Gastrocnemius medialis (tissue), 4 donors: ENCODE measurements at regions not wholly inside any gene's neighbourhood (a gene's known extent, or its start where the extent isn't known, plus 50 kb on each side); places are given as distances from the start of the nearest gene placed in this dataset.

Experiments
- ATAC-seq, 2 donors: fragments of 150-250 bp; one replicate each; pipeline ENCODE4 v1.9.1; 2016
- DNase-seq, 2 donors: peaks; one replicate each; pipeline ENCODE4 v3.0.0-alpha.2; 2019
- H3K27ac ChIP-seq, 4 donors: fragments of 200-600 bp; sonication (generic); 1 replicate in 1 of 4; 2 replicates in 3 of 4; pipeline ENCODE4 v1.5.1; 2016 to 2018; ENCODE audit warnings: mild to moderate bottlenecking in 2 of 4, moderate library complexity in 1 of 4
- H3K27me3 ChIP-seq, 3 donors: fragments of 200-600 bp; sonication (generic) in 2 of 3; 1 replicate in 1 of 3; 2 replicates in 2 of 3; pipeline versions ENCODE4 v1.5.1 to v1.6.0; 2016 to 2019; ENCODE audit warnings: mild to moderate bottlenecking in 1 of 3, moderate library complexity in 1 of 3
- H3K36me3 ChIP-seq, 2 donors: fragments of 200-600 bp; sonication (generic) in 1 of 2; one replicate each; pipeline ENCODE4 v1.5.1; 2017 to 2018
- H3K4me1 ChIP-seq, 2 donors: fragments of 200-600 bp; sonication (generic) in 1 of 2; one replicate each; pipeline ENCODE4 v1.5.1; 2016 to 2017; ENCODE audit warnings: mild to moderate bottlenecking in 2 of 2
- H3K4me3 ChIP-seq, 4 donors: fragments of 200-600 bp; sonication (generic) in 3 of 4; 1 replicate in 1 of 4; 2 replicates in 3 of 4; pipeline ENCODE4 v1.5.1; 2016 to 2019; ENCODE audit warnings: mild to moderate bottlenecking in 2 of 4
- H3K9me3 ChIP-seq, 3 donors: fragments of 200-600 bp; sonication (generic) in 2 of 3; 1 replicate in 1 of 3; 2 replicates in 2 of 3; pipeline ENCODE4 v1.5.1; 2016 to 2019
- CTCF ChIP-seq, 5 experiments: fragments of 450-650 bp in 3 of 5; fragments of 200-600 bp in 2 of 5; sonication (generic) in 2 of 5; IDR thresholded peaks in 4 of 5; conservative IDR thresholded peaks in 1 of 5; 1 replicate in 4 of 5; 2 replicates in 1 of 5; pipeline ENCODE4 v1.5.1; 2016 to 2019; ENCODE audit warnings: antibody characterized with exemption in 5 of 5, mild to moderate bottlenecking in 3 of 5, moderate library complexity in 3 of 5
- POLR2A ChIP-seq, 2 donors: fragments of 450-650 bp; IDR thresholded peaks; one replicate each; pipeline ENCODE4 v1.6.1; 2017; ENCODE audit warnings: antibody characterized with exemption in 2 of 2, mild to moderate bottlenecking in 2 of 2, moderate library complexity in 2 of 2
- in situ Hi-C, 4 donors: fragments of 200-750 bp; cut with MboI; loops; one replicate each; pipeline versions ENCODE4 v1.15.0 to v1.8.0; 2017; ENCODE audit warnings: low sequenced_read_pairs in 4 of 4
- intact Hi-C: fragments of 100-400 bp; cut with DNase I; formaldehyde crosslinking; loops from one replicate; pipeline ENCODE4 v1.15.1; 2023; ENCODE audit warnings: low total_unique reads

GRCh38 chr2:203649176-203649814 lies 57.1 kb upstream of the CD28 start:
- Histone ChIP-seq H3K4me3 (no peak overlapping the region), H3K4me1 (peaks cover 20 to 36% of the 10 kb centered on the region in 2 donors), H3K9me3 (no peaks in the 10 kb centered on the region), H3K27me3 (no peaks in the 10 kb centered on the region), H3K36me3 (no peaks in the 10 kb centered on the region), H3K27ac (peak overlapping the region; percentile 41 to 64 (median 53))
- intact Hi-C loops: no loop called here
- TF ChIP-seq POLR2A (IDR thresholded peaks at IDR 0.05): no peak
- no peak for TF ChIP-seq CTCF (IDR thresholded peaks at IDR 0.05 in 4 of 5, conservative IDR thresholded peaks at IDR 0.05 in 1 of 5)
- DNase-seq (no peak), ATAC-seq (no peak)
- in situ Hi-C loops: no loop called here

DNA sequence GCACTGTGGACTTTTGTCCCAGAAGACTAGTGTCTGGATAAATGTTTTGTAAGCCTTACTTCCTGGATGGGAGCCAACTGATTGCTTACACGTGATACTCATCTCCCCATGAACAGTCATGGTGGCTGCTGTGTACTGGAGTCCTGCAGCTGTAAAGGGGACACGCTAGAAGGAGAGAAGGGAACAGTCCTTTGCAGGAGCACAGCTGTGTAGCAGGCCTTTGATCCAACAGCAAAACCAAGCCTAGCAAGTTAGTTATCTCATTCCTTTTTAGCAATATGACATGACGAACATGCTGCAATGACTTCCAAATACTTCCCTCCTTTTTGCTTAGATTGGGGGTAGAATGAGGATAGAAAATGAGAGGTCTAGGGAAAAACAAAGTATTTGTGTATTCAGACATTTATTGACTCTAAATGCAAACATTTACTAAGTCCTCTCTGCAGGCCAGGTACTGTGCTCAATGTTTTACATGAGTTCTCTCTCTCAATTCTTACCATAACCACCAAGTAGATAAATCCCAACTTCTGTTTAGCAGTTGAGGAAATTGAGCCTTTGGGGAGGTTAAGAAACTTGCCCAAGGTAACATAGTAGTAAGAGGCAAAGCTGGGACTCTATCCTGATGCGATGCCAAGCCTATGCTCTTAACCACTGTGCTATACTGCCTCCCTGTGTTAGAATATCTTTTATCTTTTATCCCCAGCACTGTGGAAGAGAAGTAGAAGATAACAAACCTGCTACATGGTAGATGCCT lies 55.4 kb upstream of the CD28 start:
- H3K9me3 ChIP-seq: no peaks in the 10 kb centered on the region
- H3K4me3 ChIP-seq: no peak overlapping the region
- peak overlapping the region in 3 of 4 donors; percentile 52 to 64 (median 54) for H3K27ac ChIP-seq
- H3K27me3 ChIP-seq: no peaks in the 10 kb centered on the region
- TF ChIP-seq POLR2A (IDR thresholded peaks at IDR 0.05) (no peak), CTCF (IDR thresholded peaks at IDR 0.05 in 4 of 5, conservative IDR thresholded peaks at IDR 0.05 in 1 of 5) (peak in 4 of 5 experiments; percentile 10 to 45 (median 42))
- H3K4me1 ChIP-seq: peaks cover 20 to 36% of the 10 kb centered on the region in 2 donors
- DNase-seq: peak; percentile 28 to 29
- intact Hi-C loops (loop anchor here (1.0 kb wide), 1 partner anchor 167 kb away; no protein-coding TSS in a partner anchor), in situ Hi-C loops (loop anchor here in 2 of 4 donors (10.0 kb wide), 2 partner anchors 164 to 166 kb away; no protein-coding TSS in a partner anchor)
- H3K36me3 ChIP-seq: no peaks in the 10 kb centered on the region
- peak; percentile 82 to 90 for ATAC-seq

DNA sequence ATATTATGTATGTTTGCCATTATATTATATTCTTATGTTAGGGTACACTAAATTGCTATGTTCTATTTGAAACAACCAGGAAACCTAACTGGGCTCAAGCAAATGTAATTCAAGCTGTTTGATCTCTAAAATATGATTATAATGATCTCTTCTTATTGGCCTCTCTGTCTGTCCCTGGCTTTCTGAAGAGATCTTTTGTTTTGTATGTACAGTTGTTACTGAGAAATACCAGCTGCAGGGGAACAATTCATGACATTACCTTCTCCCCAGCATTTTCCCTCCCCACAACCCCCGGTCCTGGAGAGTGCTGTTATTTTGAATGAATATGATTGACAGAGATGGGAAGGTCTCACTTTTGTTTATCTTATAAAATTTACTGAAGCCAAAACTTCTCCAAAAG lies 54.8 kb upstream of the CD28 start:
- Histone ChIP-seq H3K4me1 (peaks cover 20 to 36% of the 10 kb centered on the region in 2 donors), H3K27ac (no peak overlapping the region), H3K36me3 (no peaks in the 10 kb centered on the region), H3K4me3 (no peak overlapping the region), H3K27me3 (no peaks in the 10 kb centered on the region), H3K9me3 (no peaks in the 10 kb centered on the region)
- intact Hi-C loops: loop anchor here (1.0 kb wide), 1 partner anchor 167 kb away; no protein-coding TSS in a partner anchor
- TF ChIP-seq POLR2A (IDR thresholded peaks at IDR 0.05) (no peak), CTCF (IDR thresholded peaks at IDR 0.05 in 4 of 5, conservative IDR thresholded peaks at IDR 0.05 in 1 of 5) (peak in 1 of 5 experiments; percentile 1)
- DNase-seq: no peak
- ATAC-seq: no peak
- in situ Hi-C loops: loop anchor here in 2 of 4 donors (10.0 kb wide), 2 partner anchors 163 to 167 kb away; no protein-coding TSS in a partner anchor

- in situ Hi-C loops (loop anchor here in 2 of 4 donors (10.0 kb wide), 2 partner anchors 160 to 170 kb away; no protein-coding TSS in a partner anchor), intact Hi-C loops (no loop called here)
- H3K9me3 ChIP-seq: no peaks in the 10 kb centered on the region
- H3K27me3 ChIP-seq: no peaks in the 10 kb centered on the region
- no peak overlapping the region for H3K27ac ChIP-seq
- DNase-seq (no peak), ATAC-seq (no peak)
- peaks cover 14 to 18% of the 10 kb centered on the region in 2 donors for H3K4me1 ChIP-seq
- no peak overlapping the region for H3K4me3 ChIP-seq
- TF ChIP-seq POLR2A (IDR thresholded peaks at IDR 0.05): no peak
- no peak for TF ChIP-seq CTCF (IDR thresholded peaks at IDR 0.05 in 4 of 5, conservative IDR thresholded peaks at IDR 0.05 in 1 of 5)
- H3K36me3 ChIP-seq: no peaks in the 10 kb centered on the region
Measured at GRCh38 chr2:203654826-203655225, 51.6 kb upstream of the CD28 start.
